HepG2 (cell line): ENCODE measurements at regions not wholly inside any gene's neighbourhood (a gene's known extent, or its start where the extent isn't known, plus 50 kb on each side); places are given as distances from the start of the nearest gene placed in this dataset.

Experiments
- ATAC-seq: fragments of 200-7000 bp; cut with Tn5 transposase; 3 replicates; pipeline ENCODE4 v1.9.1; 2020; ENCODE audit warnings: mild to moderate bottlenecking, moderate library complexity
- BruUV-seq: library from RNA; stranded (reverse); fragments of 400-500 nt; replicated peaks from 2 replicates; lab custom pipeline; 2021; lab: Mats Ljungman, UMichigan
- CTCF ChIA-PET: fragments of 300-600 bp; formaldehyde crosslinking; extraction: SDS; loops from one replicate; lab custom pipeline; 2021; ENCODE audit warnings: low total read pairs, inconsistent platforms, low intra/inter-chr PET ratio; lab: Yijun Ruan, JAX
- POLR2A ChIA-PET: fragments of 350-600 bp; sonication (Branson Sonifier 250); formaldehyde crosslinking; loops from one replicate; lab custom pipeline; 2020; ENCODE audit warnings: antibody characterized with exemption, inconsistent platforms; lab: Yijun Ruan, JAX
- DNase-seq: peaks from one replicate; pipeline ENCODE4 v3.0.0-alpha.2; 2015; ENCODE audit warnings: low spot score
- FAIRE-seq: peaks from 3 replicates; lab custom pipeline; 2011; peaks lifted over from hg19 to GRCh38; lab: Jason Lieb, UNC
- H2AFZ ChIP-seq: one replicate; pipeline ENCODE4 v1.6.1; 2011; ENCODE audit warnings: low read length, inconsistent platforms
- H3K27ac ChIP-seq: fragments of 300-600 bp; 3 replicates; pipeline ENCODE4 v1.8.0; 2011; ENCODE audit warnings: mixed run types, mild to moderate bottlenecking, mixed read lengths, low read length, inconsistent platforms; ENCODE audit not compliant: insufficient read depth; ENCODE audit errors: extremely low read length
- H3K27me3 ChIP-seq, 2 experiments: fragments of 200-600 bp in 1 of 2; 2 replicates in 1 of 2; 3 replicates in 1 of 2; pipeline versions ENCODE4 v1.6.0 to v1.8.0; 2011; ENCODE audit warnings: low read length in 2 of 2, mild to moderate bottlenecking in 2 of 2, moderate library complexity in 2 of 2, inconsistent platforms in 1 of 2; ENCODE audit not compliant: insufficient read depth in 2 of 2, control insufficient read depth in 1 of 2
- H3K36me3 ChIP-seq, 2 experiments: fragments of 200-600 bp in 1 of 2; replicated peaks in 1 of 2; 2 replicates in 1 of 2; 3 replicates in 1 of 2; pipeline versions ENCODE4 v1.5.1 to v1.8.0; 2011; ENCODE audit warnings: low read length in 2 of 2, inconsistent platforms in 1 of 2; ENCODE audit not compliant: insufficient read depth in 2 of 2, control insufficient read depth in 1 of 2
- H3K4me1 ChIP-seq: 2 replicates; pipeline ENCODE4 v1.5.1; 2012; ENCODE audit warnings: low read length, inconsistent platforms; ENCODE audit not compliant: insufficient read depth
- H3K4me2 ChIP-seq: 2 replicates; pipeline ENCODE4 v1.6.0; 2011; ENCODE audit warnings: low read depth, low read length, inconsistent platforms
- H3K4me3 ChIP-seq, 3 experiments: fragments of 200-600 bp in 1 of 3; sonication (generic), shearing (Covaris generic) in 1 of 3; replicated peaks in 1 of 3; 2 replicates each; pipeline ENCODE4 v1.5.1; 2011 to 2016; ENCODE audit warnings: low read length in 3 of 3, inconsistent platforms in 2 of 3, low read depth in 2 of 3, mild to moderate bottlenecking in 2 of 3, control low read depth in 1 of 3, mixed read lengths in 1 of 3; ENCODE audit not compliant: insufficient read depth in 1 of 3
- H3K79me2 ChIP-seq: one replicate; pipeline ENCODE4 v1.6.1; 2011; ENCODE audit warnings: low read length, inconsistent platforms; ENCODE audit not compliant: insufficient read depth
- H3K9ac ChIP-seq: 2 replicates; pipeline ENCODE4 v1.6.0; 2011; ENCODE audit warnings: mild to moderate bottlenecking, low read depth, low read length, inconsistent platforms; ENCODE audit not compliant: insufficient read depth
- H3K9me3 ChIP-seq: 2 replicates; pipeline ENCODE4 v1.5.1; 2012; ENCODE audit warnings: mild to moderate bottlenecking, low read length
- H4K20me1 ChIP-seq: 2 replicates; pipeline ENCODE4 v1.6.0; 2011; ENCODE audit warnings: inconsistent platforms, mild to moderate bottlenecking, low read length, moderate library complexity; ENCODE audit not compliant: insufficient read depth
- FOXA3 ChIP-seq: IDR thresholded peaks from 2 replicates; pipeline ENCODE4 v1.6.1; 2016; ENCODE audit warnings: missing genetic modification reagents, missing compliant biosample characterization
- HOXD1 ChIP-seq: sonication (generic); formaldehyde crosslinking; IDR thresholded peaks from 2 replicates; pipeline ENCODE4 v1.5.0; 2020; ENCODE audit warnings: missing genetic modification reagents
- ZMYM4 ChIP-seq: sonication (generic); formaldehyde crosslinking; IDR thresholded peaks from 2 replicates; pipeline ENCODE4 v1.8.1; 2023; ENCODE audit warnings: mild to moderate bottlenecking, missing genetic modification reagents
- WGBS: methylation state at CpG from one replicate; pipeline ENCODE4 v1.1.6; 2017; ENCODE audit warnings: low lambda C conversion rate; 5-methylcytosine and 5-hydroxymethylcytosine counted together
- in situ Hi-C: cut with HindIII; loops from 2 replicates; pipeline ENCODE4 v1.10.0; 2017; ENCODE audit warnings: low pct_unique_long_range_greater_than_20kb; ENCODE audit not compliant: extremely low pct_ligation_motif_present
- intact Hi-C: fragments of 100-400 bp; cut with micrococcal nuclease; formaldehyde crosslinking; loops from one replicate; pipeline ENCODE4 v1.10.0; 2022; ENCODE audit not compliant: unreplicated experiment
- TF ChIP-seq, protein P1 (sequence below): sonication (generic); formaldehyde crosslinking; conservative IDR thresholded peaks from 2 replicates; pipeline ENCODE4 v1.4.0; 2020; ENCODE audit warnings: mild to moderate bottlenecking, missing genetic modification reagents, moderate library complexity
- TF ChIP-seq, protein P2 (sequence below), 2 experiments: sonication (generic) in 1 of 2; formaldehyde crosslinking in 1 of 2; IDR thresholded peaks; 2 replicates each; pipeline versions ENCODE4 v1.4.0 to v1.6.1; 2016 to 2020; ENCODE audit warnings: borderline replicate concordance in 1 of 2, low read depth in 1 of 2, mild to moderate bottlenecking in 1 of 2, missing genetic modification reagents in 1 of 2

DNA sequence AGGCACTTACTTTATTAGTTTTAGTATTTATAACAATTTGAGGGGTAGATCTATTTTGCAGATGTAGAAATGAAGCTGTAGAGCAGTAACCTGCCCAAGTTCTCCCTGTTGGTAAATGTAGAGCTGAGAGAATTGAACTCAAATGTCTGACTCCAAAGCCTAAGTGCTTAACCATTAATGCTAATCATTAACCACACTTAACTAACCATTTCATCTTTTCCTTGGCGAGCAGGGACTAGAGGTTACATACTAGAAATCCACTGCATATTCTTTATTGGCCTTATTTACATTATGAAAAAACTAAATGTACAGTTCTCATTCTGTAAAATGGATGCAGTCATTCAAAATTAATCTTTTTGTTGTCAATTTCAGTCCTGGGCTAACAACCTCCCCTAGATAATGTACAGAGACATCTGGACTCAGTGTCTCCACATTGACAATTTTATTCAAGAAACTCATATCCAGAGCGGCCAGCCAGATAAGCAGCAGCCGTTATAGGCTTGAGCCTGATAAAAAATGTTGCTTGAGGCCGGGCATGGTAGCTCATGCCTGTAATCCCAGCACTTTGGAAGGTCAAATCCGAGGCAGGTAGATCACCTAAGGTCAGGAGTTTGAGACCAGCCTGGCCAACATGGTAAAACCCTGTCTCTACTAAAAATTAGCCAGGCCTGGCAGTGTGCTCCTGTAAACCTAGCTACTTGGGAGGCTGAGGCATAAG lies 76.7 kb upstream of the PICALM start:
- Histone ChIP-seq H3K4me3 (peak overlapping the region in 1 of 3 experiments; percentile 5; a peak in 1 of 6 replicates), H2AFZ (no peak overlapping the region), H3K9me3 (no peaks in the 10 kb centered on the region), H3K4me2 (peak overlapping the region; percentile 53), H3K36me3 (no peaks in the 10 kb centered on the region), H3K4me1 (peaks cover 37% of the 10 kb centered on the region), H3K27me3 (no peaks in the 10 kb centered on the region), H3K27ac (no peak overlapping the region), H3K79me2 (no peaks in the 10 kb centered on the region), H3K9ac (no peak overlapping the region), H4K20me1 (no peaks in the 10 kb centered on the region)
- TF ChIP-seq, protein P1, sequence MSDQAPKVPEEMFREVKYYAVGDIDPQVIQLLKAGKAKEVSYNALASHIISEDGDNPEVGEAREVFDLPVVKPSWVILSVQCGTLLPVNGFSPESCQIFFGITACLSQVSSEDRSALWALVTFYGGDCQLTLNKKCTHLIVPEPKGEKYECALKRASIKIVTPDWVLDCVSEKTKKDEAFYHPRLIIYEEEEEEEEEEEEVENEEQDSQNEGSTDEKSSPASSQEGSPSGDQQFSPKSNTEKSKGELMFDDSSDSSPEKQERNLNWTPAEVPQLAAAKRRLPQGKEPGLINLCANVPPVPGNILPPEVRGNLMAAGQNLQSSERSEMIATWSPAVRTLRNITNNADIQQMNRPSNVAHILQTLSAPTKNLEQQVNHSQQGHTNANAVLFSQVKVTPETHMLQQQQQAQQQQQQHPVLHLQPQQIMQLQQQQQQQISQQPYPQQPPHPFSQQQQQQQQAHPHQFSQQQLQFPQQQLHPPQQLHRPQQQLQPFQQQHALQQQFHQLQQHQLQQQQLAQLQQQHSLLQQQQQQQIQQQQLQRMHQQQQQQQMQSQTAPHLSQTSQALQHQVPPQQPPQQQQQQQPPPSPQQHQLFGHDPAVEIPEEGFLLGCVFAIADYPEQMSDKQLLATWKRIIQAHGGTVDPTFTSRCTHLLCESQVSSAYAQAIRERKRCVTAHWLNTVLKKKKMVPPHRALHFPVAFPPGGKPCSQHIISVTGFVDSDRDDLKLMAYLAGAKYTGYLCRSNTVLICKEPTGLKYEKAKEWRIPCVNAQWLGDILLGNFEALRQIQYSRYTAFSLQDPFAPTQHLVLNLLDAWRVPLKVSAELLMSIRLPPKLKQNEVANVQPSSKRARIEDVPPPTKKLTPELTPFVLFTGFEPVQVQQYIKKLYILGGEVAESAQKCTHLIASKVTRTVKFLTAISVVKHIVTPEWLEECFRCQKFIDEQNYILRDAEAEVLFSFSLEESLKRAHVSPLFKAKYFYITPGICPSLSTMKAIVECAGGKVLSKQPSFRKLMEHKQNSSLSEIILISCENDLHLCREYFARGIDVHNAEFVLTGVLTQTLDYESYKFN (CRISPR knock-in tag): peak; percentile 58
- TF ChIP-seq ZMYM4 (peak; percentile 23; the same call in 1 of the 2 replicates), FOXA3 (peak; percentile 54), HOXD1 (CRISPR knock-in tag) (no peak)
- TF ChIP-seq, protein P2, sequence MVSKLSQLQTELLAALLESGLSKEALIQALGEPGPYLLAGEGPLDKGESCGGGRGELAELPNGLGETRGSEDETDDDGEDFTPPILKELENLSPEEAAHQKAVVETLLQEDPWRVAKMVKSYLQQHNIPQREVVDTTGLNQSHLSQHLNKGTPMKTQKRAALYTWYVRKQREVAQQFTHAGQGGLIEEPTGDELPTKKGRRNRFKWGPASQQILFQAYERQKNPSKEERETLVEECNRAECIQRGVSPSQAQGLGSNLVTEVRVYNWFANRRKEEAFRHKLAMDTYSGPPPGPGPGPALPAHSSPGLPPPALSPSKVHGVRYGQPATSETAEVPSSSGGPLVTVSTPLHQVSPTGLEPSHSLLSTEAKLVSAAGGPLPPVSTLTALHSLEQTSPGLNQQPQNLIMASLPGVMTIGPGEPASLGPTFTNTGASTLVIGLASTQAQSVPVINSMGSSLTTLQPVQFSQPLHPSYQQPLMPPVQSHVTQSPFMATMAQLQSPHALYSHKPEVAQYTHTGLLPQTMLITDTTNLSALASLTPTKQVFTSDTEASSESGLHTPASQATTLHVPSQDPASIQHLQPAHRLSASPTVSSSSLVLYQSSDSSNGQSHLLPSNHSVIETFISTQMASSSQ (IDR thresholded peaks at IDR 0.05; ENCODE audit: low read depth): peak; percentile 89
- TF ChIP-seq, protein P2 (CRISPR knock-in tag; IDR thresholded peaks at IDR 0.05; ENCODE audit: borderline replicate concordance): peak; percentile 67; the same call in 1 of the 2 replicates
- FAIRE-seq (peak; percentile 77), DNase-seq (peak; percentile 37), ATAC-seq (peak; percentile 97)
- BruUV-seq: no TSS peak
- ChIA-PET POLR2A (no interaction called here), CTCF (no interaction called here)
- in situ Hi-C loops: no loop called here
- intact Hi-C loops: no loop called here
- 8% methylated on average over 5 of the region's 5 CpGs for WGBS
